ENCODE measurements at regions not wholly inside any gene's neighbourhood (a gene's known extent, or its start where the extent isn't known, plus 50 kb on each side); places are given as distances from the start of the nearest gene placed in this dataset.

DNA sequence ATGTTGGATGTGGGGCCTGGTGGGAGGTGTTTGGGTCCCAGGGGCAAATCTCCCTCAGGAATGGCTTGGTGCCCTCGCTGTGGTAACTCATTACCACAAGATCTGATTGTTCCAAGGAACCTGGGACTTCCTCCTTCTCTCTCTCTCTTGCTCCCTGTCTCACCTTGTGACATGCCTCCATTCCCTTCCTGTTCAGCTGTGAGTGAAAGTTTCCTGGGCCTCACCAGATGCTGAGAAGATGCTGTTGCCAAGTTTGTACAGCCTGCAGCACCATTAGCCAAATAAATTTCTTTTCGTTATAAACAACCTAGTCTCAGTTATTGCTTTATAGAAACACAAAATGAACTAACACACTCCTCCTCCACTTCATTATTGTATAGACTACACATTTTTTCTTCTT lies 759.8 kb upstream of the MDGA2 start:
- Histone ChIP-seq H3K23me2 (ENCODE audit: insufficient read length, low read depth, low read length, poor library complexity, severe bottlenecking) (no peaks in the 10 kb centered on the region), H3K27ac (ENCODE audit: insufficient read length, low read depth, low read length) (no peak overlapping the region), H3K9ac (ENCODE audit: extremely low read depth, insufficient read length, low read length) (no peak overlapping the region), H3K18ac (ENCODE audit: insufficient read length, low read depth, low read length) (no peak overlapping the region), H3K4me1 (ENCODE audit: insufficient read depth, low read length) (no peaks in the 10 kb centered on the region), H2AFZ (ENCODE audit: low read length) (no peak overlapping the region), H2AK5ac (ENCODE audit: insufficient read length, low read length) (no peak overlapping the region), H2BK120ac (ENCODE audit: low read depth, low read length, poor library complexity, severe bottlenecking) (no peak overlapping the region), H3K79me2 (ENCODE audit: insufficient read depth, low read length) (no peaks in the 10 kb centered on the region), H4K20me1 (ENCODE audit: control insufficient read depth, insufficient read depth, insufficient read length) (no peaks in the 10 kb centered on the region), H3K4ac (ENCODE audit: low read depth, low read length) (no peak overlapping the region), H3K23ac (ENCODE audit: insufficient read length, low read depth, low read length) (no peak overlapping the region), H3K14ac (ENCODE audit: insufficient read depth, low read length) (no peak overlapping the region), H4K5ac (ENCODE audit: insufficient read length, low read depth, low read length) (no peak overlapping the region), H3K27me3 (ENCODE audit: insufficient read depth, low read length) (no peaks in the 10 kb centered on the region), H3K79me1 (ENCODE audit: insufficient read depth, low read depth, low read length, poor library complexity, severe bottlenecking) (no peaks in the 10 kb centered on the region), H3K4me2 (ENCODE audit: insufficient read depth, insufficient read length, low read length) (no peak overlapping the region), H2BK5ac (ENCODE audit: insufficient read length, low read length) (no peak overlapping the region), H4K91ac (ENCODE audit: insufficient read length, low read depth, low read length) (no peak overlapping the region), H2BK12ac (ENCODE audit: insufficient read length, low read depth, low read length) (no peak overlapping the region), H4K8ac (replicated peaks; ENCODE audit: insufficient read length, low read depth, low read length) (no peak overlapping the region), H3T11ph (ENCODE audit: low read length) (no peak overlapping the region), H3K9me3 (ENCODE audit: control insufficient read depth, low read depth, low read length) (no peaks in the 10 kb centered on the region), H3K56ac (ENCODE audit: insufficient read length, low read depth, low read length) (no peak overlapping the region), H2BK15ac (ENCODE audit: low read depth, low read length) (no peak overlapping the region), H2BK20ac (ENCODE audit: low read depth, low read length, poor library complexity, severe bottlenecking) (no peak overlapping the region)
- H3K4me1 Mint-ChIP-seq: no peaks in the 10 kb centered on the region
- no peak for DNase-seq
- no peak overlapping the region for H3K4me3 Mint-ChIP-seq
- no CpG with 5 or more reads among the region's 2 CpGs for whole genome bisulfite sequencing (ENCODE audit: extremely low coverage, insufficient read length, low lambda C conversion rate)
- peaks cover 2 to 7% of the 10 kb centered on the region in 2 experiments; a peak in 3 of 5 replicates for H3K9me3 Mint-ChIP-seq
- peak overlapping the region in 1 of 3 experiments; percentile 84; a peak in 1 of 7 replicates for H3K27ac Mint-ChIP-seq
- no peaks in the 10 kb centered on the region for H3K27me3 Mint-ChIP-seq (ENCODE audit: low read depth)
- TF ChIP-seq CTCF (conservative IDR thresholded peaks at IDR 0.05): no peak
- H3K36me3 Mint-ChIP-seq (ENCODE audit: insufficient read depth in 1 of 3, low read depth in 3 of 3): peaks cover 0 to 4% (median 0%) of the 10 kb centered on the region in 3 experiments; a peak in 1 of 7 replicates

Measured in H9 (cell line).